Stimulated activated CD4-positive, alpha-beta T cell treated with anti-CD3 and anti-CD28 coated beads, Interleukin-4, amount 100 ng/mL, for 24 hours (primary cell): ENCODE measurements at regions not wholly inside any gene's neighbourhood (a gene's known extent, or its start where the extent isn't known, plus 50 kb on each side); places are given as distances from the start of the nearest gene placed in this dataset.

ENCODE experiments used
- DNase-seq: peaks from one replicate; pipeline ENCODE4 v3.0.0-alpha.2; 2020

- DNase-seq = no peak
These were observed 293.1 kb downstream of the ARHGAP12 start for GRCh38 chr10:31635415-31636065.

GRCh38 chr10:31635009-31635408 is 293.6 kb downstream of the ARHGAP12 start:
- no peak for DNase-seq

GRCh38 chr10:31630861-31631567 is 297.6 kb downstream of the ARHGAP12 start:
- DNase-seq = no peak

- no peak for DNase-seq
These were observed 303.1 kb downstream of the ARHGAP12 start for GRCh38 chr10:31625566-31625965.

- no peak for DNase-seq
These were observed 304.0 kb downstream of the ARHGAP12 start for GRCh38 chr10:31624611-31625010.

- DNase-seq = no peak
These were observed 304.7 kb downstream of the ARHGAP12 start for GRCh38 chr10:31623947-31624346.

GRCh38 chr10:31623466-31623865 is 304.4 kb downstream of the ZEB1 start:
- no peak for DNase-seq

GRCh38 chr10:31622978-31623377 is 304.0 kb downstream of the ZEB1 start:
- DNase-seq = no peak

GRCh38 chr10:31621733-31622132 is 302.7 kb downstream of the ZEB1 start:
- DNase-seq = no peak

- DNase-seq = no peak
These were observed 301.5 kb downstream of the ZEB1 start for GRCh38 chr10:31620226-31621151.

- no peak for DNase-seq
These were observed 300.6 kb downstream of the ZEB1 start for GRCh38 chr10:31619531-31620061.

- no peak for DNase-seq
These were observed 299.7 kb downstream of the ZEB1 start for GRCh38 chr10:31618541-31619291.

- DNase-seq = no peak
These were observed 298.7 kb downstream of the ZEB1 start for GRCh38 chr10:31617757-31618156.

GRCh38 chr10:31617133-31617532 is 298.1 kb downstream of the ZEB1 start:
- DNase-seq = no peak

GRCh38 chr10:31615129-31615528 is 296.1 kb downstream of the ZEB1 start:
- DNase-seq = no peak

- DNase-seq = no peak
These were observed 295.6 kb downstream of the ZEB1 start for GRCh38 chr10:31614611-31615010.

- no peak for DNase-seq
These were observed 293.1 kb downstream of the ZEB1 start for GRCh38 chr10:31612082-31612481.

GRCh38 chr10:31611161-31611560 is 292.1 kb downstream of the ZEB1 start:
- no peak for DNase-seq

GRCh38 chr10:31607481-31607880 is 288.5 kb downstream of the ZEB1 start:
- no peak for DNase-seq

- DNase-seq = no peak
These were observed 287.8 kb downstream of the ZEB1 start for GRCh38 chr10:31606841-31607240.

- DNase-seq = no peak
These were observed 287.0 kb downstream of the ZEB1 start for GRCh38 chr10:31605861-31606525.

GRCh38 chr10:31605426-31605825 is 286.4 kb downstream of the ZEB1 start:
- DNase-seq = no peak
